Fibroblast of lung (primary cell): ENCODE measurements at regions not wholly inside any gene's neighbourhood (a gene's known extent, or its start where the extent isn't known, plus 50 kb on each side); places are given as distances from the start of the nearest gene placed in this dataset.

ENCODE experiments used
- DNase-seq, 2 donors: peaks; one replicate each; pipeline versions ENCODE4 v3.0.0 to v3.0.0-alpha.2; 2010; ENCODE audit warnings: low read depth in 2 of 2
- H2AFZ ChIP-seq: 2 replicates; pipeline ENCODE4 v1.5.1; 2012; ENCODE audit warnings: low read length, control low read depth, inconsistent platforms
- H3K27ac ChIP-seq: 2 replicates; pipeline ENCODE4 v1.5.1; 2011; ENCODE audit warnings: low read length, control low read depth; ENCODE audit not compliant: insufficient read depth
- H3K27me3 ChIP-seq: 2 replicates; pipeline ENCODE4 v1.5.1; 2011; ENCODE audit warnings: mild to moderate bottlenecking, low read length; ENCODE audit not compliant: control insufficient read depth, insufficient read depth
- H3K36me3 ChIP-seq: 2 replicates; pipeline ENCODE4 v1.5.1; 2011; ENCODE audit warnings: low read length; ENCODE audit not compliant: control insufficient read depth, insufficient read depth
- H3K4me1 ChIP-seq: 2 replicates; pipeline ENCODE4 v1.5.1; 2011; ENCODE audit warnings: low read length; ENCODE audit not compliant: control insufficient read depth, insufficient read depth; ENCODE audit errors: extremely low read depth
- H3K4me2 ChIP-seq: 2 replicates; pipeline ENCODE4 v1.5.1; 2011; ENCODE audit warnings: low read length, control low read depth; ENCODE audit not compliant: insufficient read depth; ENCODE audit errors: extremely low read depth
- H3K4me3 ChIP-seq, 4 experiments: fragments of 200-600 bp in 1 of 4; sonication (generic) in 1 of 4; replicated peaks in 1 of 4; 2 replicates each; pipeline ENCODE4 v1.5.1; 2011 to 2016; ENCODE audit warnings: low read length in 4 of 4, low read depth in 3 of 4, mild to moderate bottlenecking in 3 of 4, control low read depth in 2 of 4, inconsistent platforms in 1 of 4, mixed read lengths in 1 of 4; ENCODE audit not compliant: insufficient read depth in 1 of 4; ENCODE audit errors: control extremely low read depth in 1 of 4
- H3K79me2 ChIP-seq: 2 replicates; pipeline ENCODE4 v1.5.1; 2012; ENCODE audit warnings: mild to moderate bottlenecking, low read length, inconsistent platforms; ENCODE audit not compliant: control insufficient read depth, insufficient read depth
- H3K9ac ChIP-seq: 2 replicates; pipeline ENCODE4 v1.5.1; 2011; ENCODE audit warnings: mild to moderate bottlenecking, low read length, control low read depth; ENCODE audit not compliant: insufficient read depth
- H3K9me3 ChIP-seq: 2 replicates; pipeline ENCODE4 v1.5.1; 2012; ENCODE audit warnings: low read depth, low read length; ENCODE audit not compliant: control insufficient read depth, insufficient read depth
- H4K20me1 ChIP-seq: 2 replicates; pipeline ENCODE4 v1.5.1; 2011; ENCODE audit warnings: low read length; ENCODE audit not compliant: control insufficient read depth, insufficient read depth; ENCODE audit errors: extremely low read depth
- CTCF ChIP-seq, 2 donors: IDR thresholded peaks in 1 of 2; conservative IDR thresholded peaks in 1 of 2; 1 replicate in 1 of 2; 2 replicates in 1 of 2; pipeline ENCODE4 v1.5.1; 2011 to 2012; ENCODE audit warnings: low read length in 2 of 2, control low read depth in 1 of 2, inconsistent platforms in 1 of 2, low read depth in 1 of 2, mild to moderate bottlenecking in 1 of 2
- EZH2 ChIP-seq: IDR thresholded peaks from 2 replicates; pipeline ENCODE4 v1.5.1; 2012; ENCODE audit warnings: low read length, control low read depth, mild to moderate bottlenecking; ENCODE audit errors: missing control alignments

GRCh38 chr1:79777481-79778219 is 771.1 kb upstream of the ADGRL4 start:
- no peaks in the 10 kb centered on the region for H4K20me1 ChIP-seq
- H3K27me3 ChIP-seq, result no peaks in the 10 kb centered on the region
- no peaks in the 10 kb centered on the region for H3K4me1 ChIP-seq
- TF ChIP-seq CTCF (conservative IDR thresholded peaks at IDR 0.05 in 1 of 2, IDR thresholded peaks at IDR 0.05 in 1 of 2; ENCODE audit: low read depth in 1 of 2, low read length in 2 of 2), result no peak
- TF ChIP-seq EZH2, result no peak
- H3K9me3 ChIP-seq, result no peaks in the 10 kb centered on the region
- H3K4me3 ChIP-seq, result no peak overlapping the region
- H3K36me3 ChIP-seq, result no peaks in the 10 kb centered on the region
- H2AFZ ChIP-seq, result no peak overlapping the region
- no peak for DNase-seq
- H3K4me2 ChIP-seq, result no peak overlapping the region
- no peak overlapping the region for H3K27ac ChIP-seq
- H3K79me2 ChIP-seq, result no peaks in the 10 kb centered on the region
- no peak overlapping the region for H3K9ac ChIP-seq

DNA sequence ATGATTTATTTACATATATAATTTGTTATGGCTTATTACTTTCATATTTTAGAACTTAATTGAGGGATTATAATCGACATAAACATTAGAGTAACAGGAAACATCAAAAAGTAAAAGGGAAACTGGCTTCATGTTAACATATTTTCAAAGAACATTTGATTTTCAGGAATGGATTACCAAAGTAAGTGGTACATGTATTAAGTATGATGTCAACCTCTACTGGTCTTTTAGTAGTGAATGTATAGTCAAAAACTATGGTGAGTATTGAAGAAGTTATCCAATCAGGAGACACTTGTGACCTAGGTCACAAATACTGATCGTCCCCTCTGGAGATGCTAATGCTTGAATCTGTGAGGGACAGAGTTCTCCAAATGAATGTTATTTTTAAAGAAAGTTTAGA is 768.9 kb upstream of the ADGRL4 start:
- DNase-seq, result no peak
- H3K4me1 ChIP-seq, result no peaks in the 10 kb centered on the region
- H4K20me1 ChIP-seq, result no peaks in the 10 kb centered on the region
- no peak overlapping the region for H3K9ac ChIP-seq
- no peaks in the 10 kb centered on the region for H3K36me3 ChIP-seq
- no peaks in the 10 kb centered on the region for H3K9me3 ChIP-seq
- no peak overlapping the region for H3K27ac ChIP-seq
- H3K27me3 ChIP-seq, result no peaks in the 10 kb centered on the region
- no peaks in the 10 kb centered on the region for H3K79me2 ChIP-seq
- TF ChIP-seq EZH2 (no peak), CTCF (conservative IDR thresholded peaks at IDR 0.05 in 1 of 2, IDR thresholded peaks at IDR 0.05 in 1 of 2; ENCODE audit: low read depth in 1 of 2, low read length in 2 of 2) (no peak)
- no peak overlapping the region for H2AFZ ChIP-seq
- H3K4me2 ChIP-seq, result no peak overlapping the region
- no peak overlapping the region for H3K4me3 ChIP-seq

DNA sequence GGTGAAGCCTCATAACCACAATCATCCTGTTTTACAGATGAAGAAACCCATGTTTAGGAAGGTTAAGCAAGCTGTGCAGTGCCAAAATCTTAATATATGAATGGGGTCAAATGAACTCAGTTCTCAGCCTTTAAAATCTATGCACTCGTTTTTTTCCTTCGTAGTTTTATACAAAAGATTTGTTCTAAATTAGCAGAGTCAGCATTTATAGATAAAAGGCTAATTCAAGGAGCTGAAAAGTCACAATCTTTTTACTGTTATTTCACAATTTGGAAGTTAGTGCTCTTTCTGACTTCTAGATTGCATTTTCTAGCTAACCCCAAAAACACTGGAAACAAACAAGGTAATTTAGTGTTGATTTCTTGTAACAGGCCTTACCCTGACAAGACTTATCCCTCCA is 766.9 kb upstream of the ADGRL4 start:
- DNase-seq, result no peak
- no peaks in the 10 kb centered on the region for H3K79me2 ChIP-seq
- no peak overlapping the region for H3K4me3 ChIP-seq
- no peaks in the 10 kb centered on the region for H3K4me1 ChIP-seq
- H3K36me3 ChIP-seq, result no peaks in the 10 kb centered on the region
- no peaks in the 10 kb centered on the region for H4K20me1 ChIP-seq
- H3K9me3 ChIP-seq, result no peaks in the 10 kb centered on the region
- no peak for TF ChIP-seq EZH2
- no peak for TF ChIP-seq CTCF (conservative IDR thresholded peaks at IDR 0.05 in 1 of 2, IDR thresholded peaks at IDR 0.05 in 1 of 2; ENCODE audit: low read depth in 1 of 2, low read length in 2 of 2)
- no peak overlapping the region for H3K27ac ChIP-seq
- no peak overlapping the region for H3K4me2 ChIP-seq
- H2AFZ ChIP-seq, result no peak overlapping the region
- H3K9ac ChIP-seq, result no peak overlapping the region
- H3K27me3 ChIP-seq, result no peaks in the 10 kb centered on the region
